ENCODE measurements at regions not wholly inside any gene's neighbourhood (a gene's known extent, or its start where the extent isn't known, plus 50 kb on each side); places are given as distances from the start of the nearest gene placed in this dataset.
"Not testable (repeated sequence)": the region's sequence is repeated elsewhere in the genome, so short reads cannot be mapped to it uniquely, and the experiment has no call there.

DNA sequence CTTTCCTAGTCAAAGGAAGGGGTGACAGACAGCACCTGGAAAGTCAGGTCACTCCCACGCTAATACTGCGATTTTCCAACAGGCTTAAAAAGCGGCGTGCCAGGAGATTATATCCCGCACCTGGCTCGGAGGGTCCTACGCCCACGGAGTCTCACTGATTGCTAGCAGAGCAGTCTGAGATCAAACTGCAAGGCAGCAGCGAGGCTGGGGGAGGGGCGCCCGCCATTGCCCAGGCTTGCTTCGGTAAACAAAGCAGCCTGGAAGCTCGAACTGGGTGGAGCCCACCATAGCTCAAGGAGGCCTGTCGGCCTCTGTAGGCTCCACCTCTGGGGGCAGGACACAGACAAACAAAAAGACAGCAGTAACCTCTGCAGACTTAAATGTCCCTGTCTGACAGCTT lies 392.6 kb upstream of the LMO3 start:
- not testable (repeated sequence) for H3K4me3 Mint-ChIP-seq; H3K4me1 Mint-ChIP-seq; ATAC-seq (ENCODE audit: low read depth)

DNA sequence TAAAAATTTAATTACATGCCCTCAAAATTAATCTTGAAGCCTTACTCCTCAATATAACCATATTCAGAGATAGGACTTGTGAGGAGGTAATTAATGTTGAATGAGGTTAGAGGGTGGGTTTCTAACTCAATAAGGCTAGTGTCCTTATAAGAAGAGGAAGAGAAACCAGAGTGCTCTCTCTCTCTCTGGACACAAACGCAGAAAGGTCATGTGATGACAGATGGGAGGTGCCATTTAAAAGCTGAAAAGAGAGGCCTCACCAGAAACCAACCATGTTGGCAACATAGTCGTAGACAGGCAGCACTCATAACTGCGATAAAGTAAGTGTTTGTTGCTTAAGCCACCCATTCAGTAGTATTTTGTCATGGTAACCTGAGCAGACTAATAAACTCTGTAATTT lies 378.5 kb upstream of the LMO3 start:
- H3K36me3 Mint-ChIP-seq = no peaks in the 10 kb centered on the region
- POLR2A ChIA-PET = no interaction called here

More for the DNA sequence above, 392.6 kb upstream of the LMO3 start:
- H3K36me3 Mint-ChIP-seq, H3K27me3 Mint-ChIP-seq, DNase-seq, POLR2A ChIA-PET, H3K9me3 Mint-ChIP-seq, H3K27ac Mint-ChIP-seq: not testable (repeated sequence)

DNA sequence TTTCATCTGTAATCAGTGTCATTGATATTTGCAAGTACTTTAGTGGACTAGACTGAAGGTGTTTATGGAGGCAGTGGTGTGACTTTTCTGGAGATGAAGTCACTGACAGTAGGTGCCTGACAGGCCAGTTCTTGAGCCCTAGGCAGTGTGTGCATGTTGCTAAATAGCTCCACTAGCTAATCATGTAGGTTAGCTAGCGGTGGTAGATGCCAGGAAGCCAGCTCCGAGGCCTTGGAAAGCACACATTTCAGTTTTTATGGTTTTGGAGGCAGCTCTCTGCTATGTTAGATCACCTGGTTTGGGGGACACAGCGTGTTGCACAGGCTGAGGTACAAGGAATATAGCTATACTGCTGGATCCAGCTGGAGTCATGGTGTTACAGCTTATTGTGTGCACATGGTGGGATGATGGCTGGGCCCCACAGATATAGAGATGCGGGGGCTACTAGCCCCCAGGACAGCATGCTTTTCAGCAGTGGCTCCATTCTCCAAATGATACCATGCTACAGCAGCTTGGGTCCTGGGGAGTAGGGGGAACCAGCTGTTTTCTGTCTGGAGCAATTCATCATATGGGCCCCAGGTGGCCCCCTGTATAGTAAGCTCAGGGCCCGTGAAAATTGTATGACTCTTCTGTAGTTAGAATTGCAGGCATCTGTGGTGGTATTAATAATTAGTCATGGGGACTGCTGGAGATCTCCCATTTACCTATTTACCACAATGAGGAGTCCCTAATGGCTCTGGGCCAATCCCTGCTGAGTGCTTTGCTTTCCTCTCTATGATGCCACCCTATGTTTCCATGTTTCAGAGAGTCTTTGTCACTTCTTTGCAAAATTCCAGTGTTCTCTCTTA lies 367.2 kb upstream of the LMO3 start:
- Mint-ChIP-seq H3K4me3 (no peak overlapping the region), H3K27ac (no peak overlapping the region), H3K4me1 (no peaks in the 10 kb centered on the region), H3K27me3 (no peaks in the 10 kb centered on the region), H3K36me3 (no peaks in the 10 kb centered on the region), H3K9me3 (no peaks in the 10 kb centered on the region)
- DNase-seq (no peak), ATAC-seq (ENCODE audit: low read depth) (no peak)
- POLR2A ChIA-PET = no interaction called here

More for the DNA sequence above, 378.5 kb upstream of the LMO3 start:
- Mint-ChIP-seq H3K27ac (no peak overlapping the region), H3K27me3 (no peaks in the 10 kb centered on the region), H3K9me3 (peaks cover 10% of the 10 kb centered on the region), H3K4me3 (no peak overlapping the region), H3K4me1 (no peaks in the 10 kb centered on the region)
- DNase-seq (no peak), ATAC-seq (ENCODE audit: low read depth) (no peak)

DNA sequence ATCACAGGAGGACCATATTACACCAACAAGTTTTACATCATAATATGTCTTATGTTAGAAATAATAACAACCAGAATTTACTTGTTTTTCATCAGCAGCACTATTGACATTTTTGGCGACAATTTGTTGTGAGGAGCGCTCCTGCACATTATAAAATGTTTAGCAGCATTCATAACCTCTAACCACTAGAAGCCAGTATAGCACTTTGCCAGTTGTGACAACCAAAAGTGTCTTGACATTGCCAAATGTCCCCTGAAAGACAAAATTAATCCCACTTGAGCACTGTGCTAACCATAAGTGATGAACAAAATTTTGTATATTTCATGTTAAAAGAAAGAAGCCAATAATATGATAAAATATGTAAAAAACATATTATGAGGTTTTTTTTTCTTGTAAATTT lies 356.9 kb upstream of the LMO3 start:
- Mint-ChIP-seq H3K9me3 (peaks cover 7% of the 10 kb centered on the region), H3K27me3 (no peaks in the 10 kb centered on the region), H3K27ac (no peak overlapping the region), H3K4me1 (no peaks in the 10 kb centered on the region), H3K36me3 (no peaks in the 10 kb centered on the region), H3K4me3 (no peak overlapping the region)
- DNase-seq = no peak
- POLR2A ChIA-PET = no interaction called here
- no peak for ATAC-seq (ENCODE audit: low read depth)

DNA sequence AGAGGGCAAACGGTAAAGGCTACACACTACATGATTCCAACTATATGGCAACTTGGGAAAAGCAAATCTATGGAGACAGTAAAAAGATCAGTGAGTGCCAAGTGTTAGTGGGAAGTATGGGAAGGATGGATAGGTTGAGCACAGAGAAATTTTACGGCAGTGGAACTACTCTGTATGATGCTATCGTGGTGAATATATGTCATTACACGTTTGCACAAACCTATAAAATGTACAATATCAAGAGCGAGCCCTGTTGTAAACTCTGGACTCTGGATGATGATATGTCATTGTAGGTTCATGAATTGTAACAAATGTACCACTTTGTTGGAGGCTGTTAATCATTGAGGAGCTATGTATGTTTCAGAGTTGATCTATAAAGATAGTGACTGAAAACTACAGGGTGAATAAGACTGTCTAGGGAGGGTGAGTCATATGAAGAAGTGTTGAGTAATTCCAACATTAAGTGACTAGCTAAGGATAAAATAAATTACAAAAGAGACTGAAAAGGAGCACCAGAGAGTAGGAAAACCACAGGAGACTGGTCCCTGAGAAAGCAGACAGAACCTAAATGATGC lies 349.2 kb upstream of the LMO3 start:
- Mint-ChIP-seq H3K36me3 (no peaks in the 10 kb centered on the region), H3K4me1 (no peaks in the 10 kb centered on the region), H3K27ac (no peak overlapping the region), H3K9me3 (peaks cover 4% of the 10 kb centered on the region), H3K27me3 (no peaks in the 10 kb centered on the region), H3K4me3 (no peak overlapping the region)
- ATAC-seq (ENCODE audit: low read depth) (no peak), DNase-seq (no peak)
- POLR2A ChIA-PET = no interaction called here

DNA sequence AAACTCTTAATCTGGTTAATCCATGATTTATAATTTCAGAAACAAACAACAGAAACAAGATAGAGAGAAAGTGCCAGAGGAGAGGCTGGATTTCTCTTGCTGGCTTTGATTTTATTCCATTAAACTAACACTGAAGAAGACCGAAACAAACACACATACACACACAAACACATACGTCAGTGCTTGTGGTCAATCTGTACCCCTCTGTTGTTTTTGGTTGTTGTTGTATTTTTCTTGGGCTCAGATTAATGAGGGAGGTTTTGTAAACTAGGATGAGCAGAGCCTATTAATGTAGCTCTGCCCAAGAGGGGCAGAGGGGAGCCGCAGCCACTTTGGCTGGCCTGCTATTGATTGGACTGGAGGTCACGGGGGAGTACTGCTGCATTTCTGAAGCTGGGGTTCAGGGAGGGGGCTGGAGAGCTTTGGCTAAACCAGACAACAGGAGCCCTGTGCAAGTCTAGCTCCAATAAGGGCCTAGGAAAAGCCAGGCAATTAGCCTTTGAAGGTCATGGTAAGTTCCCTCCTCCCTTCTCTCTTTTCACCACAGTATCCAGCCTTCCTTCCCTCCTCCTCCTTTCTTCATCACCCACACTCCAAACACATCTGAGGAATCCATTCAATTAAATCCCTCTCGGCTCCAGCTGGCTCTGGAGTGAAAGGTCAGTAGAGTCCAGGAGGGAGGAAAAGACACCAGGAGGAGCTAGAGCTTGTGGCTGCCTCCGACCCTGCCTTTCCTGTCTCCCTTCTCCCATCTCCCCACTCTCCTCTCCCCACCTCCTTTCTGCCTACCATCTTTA lies 344.1 kb upstream of the LMO3 start:
- peaks cover 2% of the 10 kb centered on the region for H3K9me3 Mint-ChIP-seq
- no peak overlapping the region for H3K4me3 Mint-ChIP-seq
- no peaks in the 10 kb centered on the region for H3K36me3 Mint-ChIP-seq
- POLR2A ChIA-PET = no interaction called here
- H3K4me1 Mint-ChIP-seq = no peaks in the 10 kb centered on the region
- no peak for DNase-seq
- no peak overlapping the region for H3K27ac Mint-ChIP-seq
- no peaks in the 10 kb centered on the region for H3K27me3 Mint-ChIP-seq
- no peak for ATAC-seq (ENCODE audit: low read depth)

DNA sequence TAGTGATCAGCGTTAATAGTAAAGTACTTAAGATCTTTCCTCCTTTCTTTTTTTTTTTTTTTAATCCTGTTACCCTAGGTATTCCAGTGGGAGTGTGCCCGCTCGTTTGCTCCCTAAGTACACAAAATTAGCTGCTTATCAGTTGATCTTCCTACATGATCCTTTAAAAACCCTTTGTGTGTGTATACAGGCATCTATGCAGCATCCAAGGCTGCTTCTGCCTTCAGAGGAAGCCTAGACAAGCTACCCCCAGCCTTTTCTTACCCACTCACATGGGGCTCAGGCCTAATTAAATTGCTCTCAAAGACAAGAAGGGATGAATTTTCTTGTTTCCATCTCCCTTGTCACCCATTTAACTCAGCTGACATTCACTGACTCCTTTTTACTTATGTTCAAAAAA lies 343.4 kb upstream of the LMO3 start:
- no peak overlapping the region for H3K27ac Mint-ChIP-seq
- H3K27me3 Mint-ChIP-seq = no peaks in the 10 kb centered on the region
- H3K4me3 Mint-ChIP-seq = no peak overlapping the region
- H3K9me3 Mint-ChIP-seq = peaks cover 2% of the 10 kb centered on the region
- POLR2A ChIA-PET = no interaction called here
- no peaks in the 10 kb centered on the region for H3K4me1 Mint-ChIP-seq
- no peaks in the 10 kb centered on the region for H3K36me3 Mint-ChIP-seq
- DNase-seq = no peak
- no peak for ATAC-seq (ENCODE audit: low read depth)

DNA sequence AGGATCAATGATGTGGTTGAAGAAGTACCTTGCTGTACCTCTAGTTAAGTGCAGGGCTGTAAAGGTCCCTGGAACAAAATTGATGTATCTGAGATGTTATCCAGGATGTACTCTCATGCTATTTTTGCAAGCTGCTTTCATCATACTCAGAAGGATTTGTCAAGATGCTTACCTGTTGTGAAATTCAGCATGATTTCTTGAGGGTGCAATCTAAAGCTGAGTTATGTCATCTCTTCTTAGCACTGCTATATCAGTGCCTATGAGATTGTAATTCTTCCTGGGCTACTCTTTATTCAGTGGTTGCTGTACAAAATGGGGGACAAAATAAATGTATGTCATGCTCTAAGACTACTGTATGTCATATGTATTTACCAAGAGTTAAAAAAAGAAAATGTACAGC lies 340.7 kb upstream of the LMO3 start:
- Mint-ChIP-seq H3K4me3 (no peak overlapping the region), H3K27me3 (no peaks in the 10 kb centered on the region), H3K9me3 (no peaks in the 10 kb centered on the region), H3K36me3 (no peaks in the 10 kb centered on the region), H3K4me1 (no peaks in the 10 kb centered on the region), H3K27ac (no peak overlapping the region)
- POLR2A ChIA-PET = no interaction called here
- ATAC-seq (ENCODE audit: low read depth) (no peak), DNase-seq (no peak)

DNA sequence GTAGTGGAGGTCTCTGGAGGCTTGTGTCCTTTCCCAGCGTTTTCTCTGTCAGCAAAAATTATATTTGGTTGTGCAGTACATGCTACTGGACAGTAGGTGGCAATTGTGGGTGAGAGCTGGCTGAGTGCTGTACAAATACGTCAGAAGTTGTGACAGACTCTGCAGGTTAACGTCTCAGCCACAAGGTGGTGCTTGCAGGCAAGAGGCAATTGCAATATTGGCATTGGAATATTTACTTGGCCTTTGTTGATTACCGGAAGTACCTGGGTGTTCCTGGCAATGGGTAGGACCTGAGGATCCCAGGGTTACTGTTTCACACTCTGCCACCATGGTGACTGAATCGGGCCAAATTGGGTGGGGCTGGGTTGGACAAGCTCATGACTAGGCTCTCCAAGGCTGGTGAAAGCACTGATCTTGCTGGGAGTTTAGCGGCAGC lies 333.9 kb upstream of the LMO3 start:
- Mint-ChIP-seq H3K36me3 (no peaks in the 10 kb centered on the region), H3K9me3 (peaks cover 4% of the 10 kb centered on the region), H3K4me1 (no peaks in the 10 kb centered on the region), H3K27ac (no peak overlapping the region), H3K27me3 (no peaks in the 10 kb centered on the region), H3K4me3 (no peak overlapping the region)
- DNase-seq (no peak), ATAC-seq (ENCODE audit: low read depth) (no peak)
- POLR2A ChIA-PET = no interaction called here

DNA sequence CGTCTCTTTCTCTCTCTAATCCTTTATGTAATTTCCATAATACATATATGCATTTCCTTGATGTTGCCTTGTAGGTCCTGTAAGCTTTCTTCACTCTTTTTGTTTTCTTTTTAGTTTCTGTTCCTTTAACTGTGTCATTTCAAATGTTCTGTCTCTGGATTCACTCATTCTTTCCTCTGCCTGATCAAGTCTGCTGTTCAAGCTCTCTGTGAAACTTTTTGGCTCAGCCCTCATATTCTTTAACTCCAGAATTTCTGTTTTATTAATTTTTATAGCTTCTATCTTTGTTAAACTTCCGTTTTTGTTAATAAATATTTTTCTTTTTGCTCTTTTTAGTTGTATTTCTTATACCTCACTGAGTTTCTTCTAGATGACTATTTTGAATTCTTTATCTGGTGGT lies 321.3 kb upstream of the LMO3 start:
- Mint-ChIP-seq H3K4me3 (no peak overlapping the region), H3K36me3 (no peaks in the 10 kb centered on the region), H3K27ac (no peak overlapping the region), H3K4me1 (no peaks in the 10 kb centered on the region), H3K9me3 (peaks cover 6% of the 10 kb centered on the region), H3K27me3 (no peaks in the 10 kb centered on the region)
- ATAC-seq (ENCODE audit: low read depth) = no peak
- DNase-seq = no peak
- POLR2A ChIA-PET = no interaction called here

DNA sequence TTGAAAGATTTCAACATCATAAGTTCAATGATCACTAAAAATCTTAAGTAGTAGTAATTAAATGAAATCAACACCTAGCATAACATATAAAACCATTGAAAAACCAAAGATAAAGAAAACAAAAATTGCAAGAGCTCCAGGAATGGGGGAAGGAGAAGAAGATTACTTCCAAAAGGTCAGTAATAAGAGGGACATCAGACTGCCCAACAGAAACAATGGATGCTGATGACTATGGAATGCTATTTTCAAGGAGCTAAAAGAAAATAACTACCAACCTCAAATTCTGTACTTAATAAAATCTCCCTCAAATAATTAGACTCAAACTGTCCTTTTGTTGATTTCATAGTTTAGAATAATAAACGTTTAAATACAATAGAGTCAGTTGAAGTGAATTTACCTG lies 314.5 kb upstream of the LMO3 start:
- Mint-ChIP-seq H3K4me1 (no peaks in the 10 kb centered on the region), H3K4me3 (no peak overlapping the region), H3K36me3 (no peaks in the 10 kb centered on the region), H3K27ac (no peak overlapping the region), H3K9me3 (peaks cover 14% of the 10 kb centered on the region), H3K27me3 (no peaks in the 10 kb centered on the region)
- DNase-seq (no peak), ATAC-seq (ENCODE audit: low read depth) (no peak)
- POLR2A ChIA-PET = no interaction called here

DNA sequence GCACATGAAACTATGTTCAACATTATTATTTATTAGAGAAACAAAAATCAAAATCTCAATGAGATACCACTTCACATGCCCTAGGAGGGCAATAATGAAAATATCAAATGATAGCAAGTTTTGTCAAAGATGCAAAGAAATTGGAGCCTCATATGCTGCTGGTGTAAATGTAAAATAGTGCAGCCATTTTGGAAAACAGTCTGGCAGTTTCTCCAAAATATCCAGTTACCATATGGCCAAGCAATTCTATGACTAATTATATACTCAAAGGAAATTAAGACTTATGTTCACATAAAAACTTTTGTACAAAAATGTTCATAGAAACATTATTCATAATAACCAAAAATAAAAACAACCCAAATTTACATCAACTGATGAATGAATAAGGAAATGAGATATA lies 313.6 kb upstream of the LMO3 start:
- Mint-ChIP-seq H3K36me3 (no peaks in the 10 kb centered on the region), H3K9me3 (peaks cover 12% of the 10 kb centered on the region), H3K4me3 (no peak overlapping the region), H3K4me1 (no peaks in the 10 kb centered on the region), H3K27ac (no peak overlapping the region), H3K27me3 (no peaks in the 10 kb centered on the region)
- POLR2A ChIA-PET = no interaction called here
- ATAC-seq (ENCODE audit: low read depth) = no peak
- DNase-seq = no peak

DNA sequence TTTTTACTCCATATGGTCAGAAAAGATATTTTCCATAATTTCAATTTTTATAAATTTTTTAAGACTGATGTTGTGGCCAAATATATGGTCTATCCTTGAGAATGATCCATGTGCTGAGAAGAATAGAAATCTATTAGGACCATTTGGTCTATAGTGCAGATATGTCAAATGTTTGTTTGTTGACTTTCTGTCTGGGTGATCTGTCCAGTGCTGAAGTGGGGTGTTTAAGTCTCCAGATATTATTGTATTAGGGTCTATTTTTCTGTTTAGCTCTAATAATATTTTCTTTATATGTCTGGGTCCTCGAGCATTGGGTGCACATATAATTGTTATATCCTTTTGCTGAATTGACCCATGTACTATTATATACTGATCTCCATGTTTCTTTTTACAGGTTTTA lies 308.9 kb upstream of the LMO3 start:
- POLR2A ChIA-PET = no interaction called here
- ATAC-seq (ENCODE audit: low read depth) (no peak), DNase-seq (no peak)
- no peak overlapping the region for H3K4me3 Mint-ChIP-seq
- no peaks in the 10 kb centered on the region for H3K4me1 Mint-ChIP-seq
- H3K36me3 Mint-ChIP-seq = no peaks in the 10 kb centered on the region
- H3K9me3 Mint-ChIP-seq = peaks cover 9% of the 10 kb centered on the region
- no peak overlapping the region for H3K27ac Mint-ChIP-seq
- H3K27me3 Mint-ChIP-seq = no peaks in the 10 kb centered on the region
